GM18505 (cell line): ENCODE measurements at regions not wholly inside any gene's neighbourhood (a gene's known extent, or its start where the extent isn't known, plus 50 kb on each side); places are given as distances from the start of the nearest gene placed in this dataset.
"Not testable (repeated sequence)": the region's sequence is repeated elsewhere in the genome, so short reads cannot be mapped to it uniquely, and the experiment has no call there.

Experiments used
- ATAC-seq: cut with Tn5 transposase; IDR thresholded peaks from one replicate; pipeline ENCODE4 v1.9.1; 2021; ENCODE audit not compliant: unreplicated experiment
- POLR2A ChIP-seq: IDR thresholded peaks from 4 replicates; pipeline ENCODE4 v1.6.1; 2011; ENCODE audit warnings: borderline replicate concordance; ENCODE audit not compliant: insufficient read depth, insufficient read length; ENCODE audit errors: extremely low read depth

DNA sequence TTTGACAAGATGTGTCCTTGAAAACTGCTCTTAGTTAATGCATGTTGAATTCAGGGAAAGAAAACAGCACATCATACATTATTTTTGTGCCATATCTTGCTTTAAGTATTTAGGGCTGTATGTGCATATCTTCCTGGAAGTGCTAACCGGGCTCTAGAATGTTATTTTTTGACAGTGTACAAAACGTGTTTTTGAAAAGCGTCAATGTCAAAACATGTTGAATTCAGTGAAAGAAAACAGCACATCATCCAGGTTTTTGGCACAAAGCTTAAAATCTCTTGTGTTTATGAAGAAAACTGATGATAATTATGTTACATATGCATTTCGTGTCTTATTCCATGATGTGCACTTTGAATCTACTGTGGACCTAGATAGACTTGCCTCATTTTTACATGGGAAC, 82.7 kb downstream of the ASCL4 start:
- no peak for TF ChIP-seq POLR2A
- ATAC-seq, result no peak

GRCh38 chr12:107859367-107859766, 84.9 kb downstream of the ASCL4 start:
- ATAC-seq, result no peak
- TF ChIP-seq POLR2A, result no peak

DNA sequence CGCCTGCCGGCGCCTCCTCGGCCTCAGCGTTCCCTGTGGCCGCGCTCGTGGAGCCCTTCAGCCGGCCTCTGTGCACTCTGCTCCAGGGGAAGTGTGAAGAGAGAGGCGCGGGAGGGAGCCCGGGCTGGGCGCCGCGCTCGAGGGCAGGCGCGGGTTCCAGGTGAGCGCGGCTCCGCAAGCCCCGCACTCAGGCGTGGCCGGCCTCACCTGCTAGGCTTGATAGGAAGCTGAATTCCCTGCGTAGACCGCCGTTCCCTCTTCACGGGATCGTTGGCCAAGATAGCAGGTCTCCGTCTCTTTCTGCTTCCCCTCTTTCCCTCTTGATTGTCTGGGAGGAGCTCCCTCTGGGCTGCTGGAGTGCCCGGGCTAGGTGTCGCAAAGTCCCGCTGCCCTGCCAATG, 89.7 kb downstream of the ASCL4 start:
- no peak for ATAC-seq
- no peak for TF ChIP-seq POLR2A

DNA sequence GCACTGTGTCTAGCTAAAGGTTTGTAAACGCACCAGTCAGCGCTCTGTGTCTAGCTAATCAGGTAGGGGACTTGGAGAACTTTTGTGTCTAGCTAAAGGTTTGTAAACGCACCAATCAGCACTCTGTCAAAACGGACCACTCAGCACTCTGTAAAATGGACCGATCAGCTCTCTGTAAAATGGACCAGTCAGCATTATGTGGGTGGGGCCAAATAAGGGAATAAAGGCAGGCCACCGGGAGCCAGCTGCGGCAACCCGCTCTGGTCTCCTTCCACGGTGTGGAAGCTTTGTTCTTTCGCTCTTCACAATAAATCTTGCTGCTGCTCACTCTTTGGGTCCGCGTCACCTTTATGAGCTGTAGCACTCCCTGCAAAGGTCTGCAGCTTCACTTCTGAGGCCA, 90.2 kb downstream of the ASCL4 start:
- not testable (repeated sequence) for ATAC-seq

DNA sequence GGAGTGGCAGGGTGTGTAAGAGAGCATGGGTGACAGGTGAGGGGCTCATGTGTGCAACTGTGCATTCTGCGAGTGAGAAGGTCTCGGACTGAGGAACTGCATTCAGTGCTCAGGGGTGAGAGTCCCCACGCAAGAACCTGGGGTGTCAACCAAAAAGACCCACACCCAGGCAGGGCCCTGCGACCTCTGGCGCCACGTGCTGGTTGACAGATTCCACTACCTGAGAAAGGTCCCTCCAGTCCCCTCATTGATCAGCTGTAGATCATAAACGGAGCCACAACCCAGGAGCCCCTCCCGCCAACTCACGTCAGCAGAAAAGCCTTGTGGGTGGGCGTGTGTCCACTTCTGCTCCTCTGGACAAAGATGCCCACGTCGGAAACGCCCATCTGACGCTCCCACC, 98.7 kb downstream of the ASCL4 start:
- no peak for ATAC-seq
- TF ChIP-seq POLR2A, result no peak

GRCh38 chr12:107875786-107876185, 101.3 kb downstream of the ASCL4 start:
- ATAC-seq, result no peak
- TF ChIP-seq POLR2A, result no peak

GRCh38 chr12:107884769-107885694, 110.5 kb downstream of the ASCL4 start:
- ATAC-seq, result no peak
- no peak for TF ChIP-seq POLR2A

DNA sequence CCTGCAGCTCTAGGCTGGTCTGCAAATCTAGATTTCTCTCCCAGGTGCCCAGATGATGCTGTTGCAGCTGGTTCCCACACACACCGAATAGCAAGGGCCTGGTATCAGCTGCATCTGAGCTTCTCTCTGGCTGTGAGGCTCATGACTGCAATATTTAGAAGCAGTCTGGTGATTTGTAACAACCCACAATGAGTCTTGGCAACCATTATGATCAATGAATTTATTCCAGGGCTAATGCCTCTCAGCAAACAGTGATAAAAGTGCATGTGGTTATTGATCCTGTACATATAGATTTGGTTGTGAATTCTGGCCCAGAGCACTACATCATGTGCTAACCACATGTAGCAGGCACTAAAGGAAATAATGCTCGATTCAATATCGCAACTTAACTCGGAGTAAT, 114.3 kb downstream of the ASCL4 start:
- no peak for TF ChIP-seq POLR2A
- no peak for ATAC-seq

- no peak for TF ChIP-seq POLR2A
- ATAC-seq, result no peak
Observed at GRCh38 chr12:107891967-107892366, 117.5 kb downstream of the ASCL4 start.

DNA sequence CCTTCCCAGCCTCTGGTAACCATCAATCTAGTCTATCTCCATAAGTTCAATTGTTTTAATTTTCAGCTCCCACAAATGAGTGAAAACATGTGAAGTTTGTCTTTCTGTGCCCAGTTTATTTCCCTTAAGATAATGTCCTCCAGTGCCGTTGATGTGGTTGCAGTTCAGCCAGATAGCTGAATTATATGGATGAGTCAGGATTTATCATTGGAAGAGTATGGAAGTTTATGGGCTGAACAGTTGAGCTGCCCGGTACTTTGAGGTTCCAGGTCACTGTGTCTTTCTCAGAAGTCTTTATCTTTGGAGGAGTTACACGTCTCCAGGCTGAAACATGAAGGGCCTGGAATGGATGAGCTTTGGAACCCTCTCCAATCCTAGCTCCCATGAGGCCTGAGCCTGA, 120.1 kb downstream of the ASCL4 start:
- ATAC-seq, result no peak
- TF ChIP-seq POLR2A, result no peak

- no peak for ATAC-seq
- TF ChIP-seq POLR2A, result no peak
Observed at GRCh38 chr12:107895966-107896365, 121.5 kb downstream of the ASCL4 start.

DNA sequence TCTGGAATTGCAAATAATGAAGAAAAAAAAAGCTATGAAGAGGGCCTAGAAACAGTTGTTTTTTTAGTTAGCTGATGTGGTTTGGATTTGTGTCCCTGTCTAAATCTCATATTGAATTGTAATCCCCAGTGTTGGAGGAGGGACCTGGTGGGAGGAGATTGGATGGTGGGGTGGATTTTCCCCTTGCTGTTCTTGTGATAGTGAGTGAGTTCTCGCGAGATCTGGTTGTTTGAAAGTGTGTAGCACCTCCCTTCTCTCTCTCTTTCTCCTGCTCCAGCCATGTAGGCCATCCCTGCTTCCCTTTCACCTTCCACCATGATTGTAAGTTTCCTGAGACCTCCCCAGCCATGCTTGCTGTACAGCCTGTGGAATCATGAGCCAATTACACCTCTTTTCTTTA, 126.1 kb downstream of the ASCL4 start:
- TF ChIP-seq POLR2A, result no peak
- ATAC-seq, result no peak

DNA sequence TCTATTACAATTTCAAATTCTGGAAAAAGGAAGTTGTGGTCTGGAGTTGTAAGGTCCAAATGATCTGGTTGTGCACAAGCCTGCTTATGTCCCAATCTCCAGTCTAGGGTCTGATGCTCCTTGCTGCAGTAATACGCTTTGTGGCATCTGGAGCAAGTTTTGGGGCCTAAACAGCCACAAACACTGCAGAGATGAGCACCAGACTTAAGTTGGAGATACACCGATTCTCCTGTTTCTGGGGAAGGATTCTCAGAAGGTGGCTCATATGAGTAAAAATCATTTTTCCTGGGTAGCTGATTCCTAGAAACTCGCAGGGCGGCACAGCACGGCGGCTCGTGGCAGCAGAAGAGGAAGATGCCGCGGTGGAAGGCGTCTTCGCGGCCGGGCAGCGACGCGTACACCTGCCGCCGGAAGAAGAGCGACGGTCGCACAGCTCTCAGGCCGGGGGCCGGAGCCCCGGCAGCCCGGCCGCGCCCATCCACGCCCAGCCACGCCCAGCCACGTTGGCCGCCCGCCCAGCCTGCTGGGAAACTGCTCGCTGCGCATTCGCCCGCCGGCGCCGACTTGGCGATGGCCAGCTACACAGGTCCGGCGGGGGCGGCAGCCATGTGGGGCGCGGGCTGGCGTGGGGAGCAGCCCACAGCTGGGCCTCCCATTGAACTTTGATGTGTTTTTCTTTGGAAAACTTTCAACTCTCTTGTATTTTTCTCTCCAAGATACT, 129.0 kb downstream of the ASCL4 start:
- TF ChIP-seq POLR2A, result peak; percentile 64
- ATAC-seq, result peak; percentile 87

- TF ChIP-seq POLR2A, result no peak
- no peak for ATAC-seq
Observed at GRCh38 chr12:107906707-107907106, 132.2 kb downstream of the ASCL4 start.
